AG04450 (cell line): ENCODE measurements at regions not wholly inside any gene's neighbourhood (a gene's known extent, or its start where the extent isn't known, plus 50 kb on each side); places are given as distances from the start of the nearest gene placed in this dataset.

Source experiments
- CTCF ChIA-PET: fragments of 300-600, 350-600 bp; formaldehyde crosslinking; extraction: SDS; loops from one replicate; lab custom pipeline; 2022; ENCODE audit warnings: antibody characterized with exemption, inconsistent platforms; lab: Charles Lee
- POLR2A ChIA-PET: fragments of 350-600 bp; formaldehyde crosslinking; extraction: SDS; loops from one replicate; lab custom pipeline; 2021; ENCODE audit warnings: antibody characterized with exemption, inconsistent platforms; lab: Yijun Ruan, JAX
- DNase-seq: peaks from one replicate; pipeline ENCODE4 v3.0.0-alpha.2; 2011; ENCODE audit warnings: low read depth, low spot score
- H3K27ac ChIP-seq: one replicate; pipeline ENCODE4 v1.5.1; 2012; ENCODE audit warnings: low read depth, low read length, control low read depth
- H3K27me3 ChIP-seq: one replicate; pipeline ENCODE4 v1.6.0; 2012; ENCODE audit warnings: low read length; ENCODE audit not compliant: control insufficient read depth, insufficient read depth
- H3K4me3 ChIP-seq: 2 replicates; pipeline ENCODE4 v1.5.1; 2011; ENCODE audit warnings: mild to moderate bottlenecking, low read depth, low read length, control low read depth
- H3K9me3 ChIP-seq: 2 replicates; pipeline ENCODE4 v1.5.1; 2012; ENCODE audit warnings: low read length; ENCODE audit not compliant: control insufficient read depth, insufficient read depth
- CTCF ChIP-seq: IDR thresholded peaks from 2 replicates; pipeline ENCODE4 v1.5.1; 2011; ENCODE audit warnings: low read depth, low read length, control low read depth, inconsistent platforms

- TF ChIP-seq CTCF: no peak
- ChIA-PET POLR2A (no interaction called here), CTCF (no interaction called here)
- Histone ChIP-seq H3K27ac (no peak overlapping the region), H3K4me3 (no peak overlapping the region), H3K9me3 (no peaks in the 10 kb centered on the region), H3K27me3 (no peaks in the 10 kb centered on the region)
- no peak for DNase-seq
Measured at GRCh38 chr1:78715181-78715661, 65.6 kb downstream of the IFI44 start.

GRCh38 chr1:78716186-78716585 lies 66.6 kb downstream of the IFI44 start:
- H3K9me3 ChIP-seq: no peaks in the 10 kb centered on the region
- CTCF ChIA-PET: interaction anchor here (0.7 to 1.2 kb wide), 3 partner anchors 34 to 99 kb away, joined by 3 read pairs; no protein-coding TSS in a partner anchor
- DNase-seq: no peak
- no peak for TF ChIP-seq CTCF
- no peak overlapping the region for H3K27ac ChIP-seq
- H3K27me3 ChIP-seq: no peaks in the 10 kb centered on the region
- POLR2A ChIA-PET: no interaction called here
- no peak overlapping the region for H3K4me3 ChIP-seq

- Histone ChIP-seq H3K4me3 (no peak overlapping the region), H3K27ac (no peak overlapping the region), H3K27me3 (no peaks in the 10 kb centered on the region), H3K9me3 (no peaks in the 10 kb centered on the region)
- ChIA-PET POLR2A (no interaction called here), CTCF (no interaction called here)
- TF ChIP-seq CTCF: no peak
- DNase-seq: peak; percentile 7
Measured at GRCh38 chr1:78718566-78718965, 68.9 kb downstream of the IFI44 start.

GRCh38 chr1:78721136-78721535 lies 71.5 kb downstream of the IFI44 start:
- no peak for TF ChIP-seq CTCF
- Histone ChIP-seq H3K9me3 (no peaks in the 10 kb centered on the region), H3K4me3 (no peak overlapping the region), H3K27me3 (no peaks in the 10 kb centered on the region), H3K27ac (no peak overlapping the region)
- ChIA-PET CTCF (no interaction called here), POLR2A (no interaction called here)
- no peak for DNase-seq

- no peaks in the 10 kb centered on the region for H3K27me3 ChIP-seq
- ChIA-PET POLR2A (no interaction called here), CTCF (no interaction called here)
- H3K27ac ChIP-seq: no peak overlapping the region
- no peak for DNase-seq
- no peaks in the 10 kb centered on the region for H3K9me3 ChIP-seq
- H3K4me3 ChIP-seq: no peak overlapping the region
- no peak for TF ChIP-seq CTCF
Measured at GRCh38 chr1:78722105-78722504, 72.5 kb downstream of the IFI44 start.
